Activated CD4-positive, alpha-beta T cell treated with anti-CD3 and anti-CD28 coated beads, Interleukin-2, Interleukin-4, amounts not matched to agents 100 ng/mL and 50 ng/mL, durations not matched to agents 16 hours and 8 hours (primary cell): ENCODE measurements at regions not wholly inside any gene's neighbourhood (a gene's known extent, or its start where the extent isn't known, plus 50 kb on each side); places are given as distances from the start of the nearest gene placed in this dataset.

Experiments used
- DNase-seq: peaks from one replicate; pipeline ENCODE4 v3.0.0-alpha.2; 2020; ENCODE audit warnings: low spot score

GRCh38 chr18:60554967-60555366, 182.4 kb upstream of the MC4R start:
- no peak for DNase-seq

- no peak for DNase-seq
Measured at GRCh38 chr18:60555625-60556024, 183.1 kb upstream of the MC4R start.

- no peak for DNase-seq
Measured at GRCh38 chr18:60556326-60556725, 183.8 kb upstream of the MC4R start.

- no peak for DNase-seq
Measured at GRCh38 chr18:60560071-60560470, 187.5 kb upstream of the MC4R start.

- no peak for DNase-seq
Measured at GRCh38 chr18:60563082-60563481, 190.5 kb upstream of the MC4R start.

- no peak for DNase-seq
Measured at GRCh38 chr18:60568220-60568619, 195.6 kb upstream of the MC4R start.

- no peak for DNase-seq
Measured at GRCh38 chr18:60570172-60570571, 197.6 kb upstream of the MC4R start.

GRCh38 chr18:60577457-60577856, 204.9 kb upstream of the MC4R start:
- no peak for DNase-seq

- DNase-seq, result no peak
Measured at GRCh38 chr18:60585670-60586069, 213.1 kb upstream of the MC4R start.

GRCh38 chr18:60593249-60593648, 220.7 kb upstream of the MC4R start:
- no peak for DNase-seq

- DNase-seq, result peak; percentile 1
Measured at GRCh38 chr18:60596928-60597327, 224.4 kb upstream of the MC4R start.

- DNase-seq, result no peak
Measured at GRCh38 chr18:60599267-60599666, 226.7 kb upstream of the MC4R start.

GRCh38 chr18:60599995-60600394, 227.4 kb upstream of the MC4R start:
- DNase-seq, result no peak

GRCh38 chr18:60601249-60601648, 228.7 kb upstream of the MC4R start:
- no peak for DNase-seq

- no peak for DNase-seq
Measured at GRCh38 chr18:60623331-60623730, 250.8 kb upstream of the MC4R start.

- DNase-seq, result no peak
Measured at GRCh38 chr18:60624207-60624606, 251.6 kb upstream of the MC4R start.

- DNase-seq, result no peak
Measured at GRCh38 chr18:60639836-60640235, 267.3 kb upstream of the MC4R start.

- DNase-seq, result no peak
Measured at GRCh38 chr18:60643009-60643408, 270.4 kb upstream of the MC4R start.

- no peak for DNase-seq
Measured at GRCh38 chr18:60646725-60647124, 274.1 kb upstream of the MC4R start.

- no peak for DNase-seq
Measured at GRCh38 chr18:60649107-60649506, 276.5 kb upstream of the MC4R start.

- no peak for DNase-seq
Measured at GRCh38 chr18:60649842-60650536, 277.4 kb upstream of the MC4R start.

- no peak for DNase-seq
Measured at GRCh38 chr18:60654298-60654697, 281.7 kb upstream of the MC4R start.

GRCh38 chr18:60656553-60656952, 284.0 kb upstream of the MC4R start:
- no peak for DNase-seq

- no peak for DNase-seq
Measured at GRCh38 chr18:60662491-60662890, 289.9 kb upstream of the MC4R start.
